A549 (cell line): ENCODE measurements at regions not wholly inside any gene's neighbourhood (a gene's known extent, or its start where the extent isn't known, plus 50 kb on each side); places are given as distances from the start of the nearest gene placed in this dataset.

Source experiments
- ATAC-seq, 2 experiments: fragments of 200-7000 bp in 1 of 2; fragments of >200 bp in 1 of 2; cut with Nextera tagmentation in 1 of 2; cut with Tn5 transposase in 1 of 2; 3 replicates each; pipeline versions ENCODE4 v1.8.0 to v1.9.1; 2018 to 2020; ENCODE audit warnings: mild to moderate bottlenecking in 1 of 2, moderate library complexity in 1 of 2
- CTCF ChIA-PET: fragments of 300-600 bp; sonication (Branson Sonifier 250); formaldehyde crosslinking; extraction: SDS; loops from one replicate; lab custom pipeline; 2021; ENCODE audit warnings: antibody characterized with exemption, inconsistent platforms; lab: Yijun Ruan, JAX
- POLR2A ChIA-PET: fragments of 350-600 bp; formaldehyde crosslinking; extraction: SDS; loops from one replicate; lab custom pipeline; 2021; ENCODE audit warnings: antibody characterized with exemption, inconsistent platforms; lab: Yijun Ruan, JAX
- DNase-seq, 2 experiments: peaks; one replicate each; pipeline versions ENCODE4 v3.0.0 to v3.0.0-alpha.2; 2011 to 2016; ENCODE audit warnings: low read depth in 1 of 2, low spot score in 1 of 2
- FAIRE-seq: peaks from 2 replicates; lab custom pipeline; 2011; peaks lifted over from hg19 to GRCh38; lab: Jason Lieb, UNC
- H3K27ac ChIP-seq, 2 experiments: fragments of >200 bp; sonication (Bioruptor Twin); formaldehyde crosslinking; 3 replicates each; pipeline ENCODE4 v1.5.1; 2016 to 2017
- H3K4me1 ChIP-seq: fragments of >200 bp; sonication (Bioruptor Twin); formaldehyde crosslinking; 3 replicates; pipeline ENCODE4 v1.6.1; 2016
- H3K4me2 ChIP-seq: fragments of >200 bp; sonication (Bioruptor Twin); formaldehyde crosslinking; 3 replicates; pipeline ENCODE4 v1.6.1; 2016
- H3K4me3 ChIP-seq: fragments of >200 bp; sonication (Bioruptor Twin); formaldehyde crosslinking; 3 replicates; pipeline ENCODE4 v1.5.1; 2016
- H3K9me3 ChIP-seq: fragments of >200 bp; sonication (Bioruptor Twin); formaldehyde crosslinking; 3 replicates; pipeline ENCODE4 v1.6.1; 2016
- BCL3 ChIP-seq: fragments of >200 bp; sonication (Bioruptor Twin); formaldehyde crosslinking; IDR thresholded peaks from 3 replicates; pipeline ENCODE4 v1.6.1; 2016
- CBX8 ChIP-seq: fragments of 200-600 bp; sonication (generic); IDR thresholded peaks from 2 replicates; pipeline ENCODE4 v1.6.1; 2016
- CEBPB ChIP-seq, 2 experiments: fragments of >200 bp in 1 of 2; sonication (Bioruptor Twin) in 1 of 2; formaldehyde crosslinking in 1 of 2; IDR thresholded peaks; 2 replicates each; pipeline ENCODE4 v1.6.1; 2012 to 2016
- CHD4 ChIP-seq: fragments of 200-600 bp; sonication (generic); IDR thresholded peaks from 2 replicates; pipeline ENCODE4 v1.6.1; 2016; ENCODE audit warnings: antibody characterized with exemption, mild to moderate bottlenecking, borderline replicate concordance
- E2F6 ChIP-seq: IDR thresholded peaks from 2 replicates; pipeline ENCODE4 v1.6.1; 2012; ENCODE audit warnings: low read depth, borderline replicate concordance
- EHF ChIP-seq: fragments of 250-450 bp; sonication (Bioruptor Pico); IDR thresholded peaks from 2 replicates; pipeline ENCODE4 v1.5.0; 2020; ENCODE audit warnings: mild to moderate bottlenecking
- EHMT2 ChIP-seq: fragments of 200-600 bp; sonication (generic); IDR thresholded peaks from 2 replicates; pipeline ENCODE4 v1.6.1; 2016; ENCODE audit warnings: antibody characterized with exemption, low read depth, mild to moderate bottlenecking, moderate library complexity
- FOXS1 ChIP-seq: fragments of 250-450 bp; sonication (Bioruptor Pico); IDR thresholded peaks from 2 replicates; pipeline ENCODE4 v1.5.0; 2020; ENCODE audit warnings: mild to moderate bottlenecking, moderate library complexity
- HOXA7 ChIP-seq: fragments of 250-450 bp; sonication (Bioruptor Pico); IDR thresholded peaks from 2 replicates; pipeline ENCODE4 v1.5.0; 2020; ENCODE audit warnings: mild to moderate bottlenecking, moderate library complexity
- HOXB13 ChIP-seq: fragments of 250-450 bp; sonication (Bioruptor Pico); IDR thresholded peaks from 2 replicates; pipeline ENCODE4 v1.5.0; 2020; ENCODE audit warnings: low read depth, mild to moderate bottlenecking, moderate library complexity
- HOXB5 ChIP-seq: fragments of 250-450 bp; sonication (Bioruptor Pico); IDR thresholded peaks from 2 replicates; pipeline ENCODE4 v1.5.0; 2020; ENCODE audit warnings: mild to moderate bottlenecking, moderate library complexity
- KDM5A ChIP-seq: fragments of 200-600 bp; sonication (generic); IDR thresholded peaks from 2 replicates; pipeline ENCODE4 v1.6.1; 2016; ENCODE audit warnings: antibody characterized with exemption, mild to moderate bottlenecking
- MAX ChIP-seq: IDR thresholded peaks from 2 replicates; pipeline ENCODE4 v1.6.1; 2012
- MAZ ChIP-seq: fragments of 150-350 bp; IDR thresholded peaks from 2 replicates; pipeline ENCODE4 v1.6.1; 2014; ENCODE audit warnings: antibody characterized with exemption, low read depth, low read length, borderline replicate concordance
- MYC ChIP-seq: IDR thresholded peaks from 2 replicates; pipeline ENCODE4 v1.6.1; 2012; ENCODE audit warnings: mild to moderate bottlenecking, inconsistent platforms, low read length, improper control_type of control experiment, borderline replicate concordance
- NPAS2 ChIP-seq: fragments of 250-450 bp; sonication (Bioruptor Pico); IDR thresholded peaks from 2 replicates; pipeline ENCODE4 v1.8.0; 2022; ENCODE audit warnings: mild to moderate bottlenecking, moderate library complexity, borderline replicate concordance
- POLR2AphosphoS2 ChIP-seq: conservative IDR thresholded peaks from 2 replicates; pipeline ENCODE4 v1.6.1; 2012; ENCODE audit warnings: low read length, improper control_type of control experiment, inconsistent platforms
- RARB ChIP-seq: fragments of 250-450 bp; sonication (Bioruptor Pico); IDR thresholded peaks from 2 replicates; pipeline ENCODE4 v1.8.0; 2021; ENCODE audit warnings: mild to moderate bottlenecking, moderate library complexity
- RCOR1 ChIP-seq: fragments of 150-350 bp; IDR thresholded peaks from 2 replicates; pipeline ENCODE4 v1.6.1; 2014; ENCODE audit warnings: antibody characterized with exemption, low read length, low read depth
- RNF2 ChIP-seq: fragments of 200-600 bp; sonication (generic); IDR thresholded peaks from 2 replicates; pipeline ENCODE4 v1.6.1; 2016; ENCODE audit warnings: low read depth, mild to moderate bottlenecking, antibody characterized with exemption, moderate library complexity, borderline replicate concordance
- SMC3 ChIP-seq: fragments of >200 bp; sonication (Bioruptor Twin); formaldehyde crosslinking; IDR thresholded peaks from 3 replicates; pipeline ENCODE4 v1.6.1; 2018; ENCODE audit warnings: inconsistent platforms
- TFCP2L1 ChIP-seq: fragments of 250-450 bp; sonication (Bioruptor Pico); IDR thresholded peaks from 2 replicates; pipeline ENCODE4 v1.5.0; 2021; ENCODE audit warnings: mild to moderate bottlenecking
- ZC3H11A ChIP-seq: fragments of 450-650 bp; IDR thresholded peaks from 2 replicates; pipeline ENCODE4 v1.6.1; 2014; ENCODE audit warnings: antibody characterized with exemption, mild to moderate bottlenecking
- ZFP36 ChIP-seq: fragments of 450-650 bp; IDR thresholded peaks from 2 replicates; pipeline ENCODE4 v1.6.1; 2014; ENCODE audit warnings: borderline replicate concordance; ENCODE audit not compliant: partially characterized antibody
- ZNF302 ChIP-seq: fragments of 250-450 bp; sonication (Bioruptor Pico); IDR thresholded peaks from 2 replicates; pipeline ENCODE4 v1.9.0; 2021; ENCODE audit warnings: inconsistent platforms, mild to moderate bottlenecking, moderate library complexity
- WGBS: methylation state at CpG from one replicate; pipeline ENCODE4 v1.1.6; 2017; ENCODE audit errors: missing lambda C conversion rate; 5-methylcytosine and 5-hydroxymethylcytosine counted together
- TF ChIP-seq, protein P1 (sequence below): fragments of 150-350 bp; IDR thresholded peaks from 2 replicates; pipeline ENCODE4 v1.6.1; 2014; ENCODE audit warnings: low read depth, mild to moderate bottlenecking, low read length
- TF ChIP-seq, protein P2 (sequence below): IDR thresholded peaks from 2 replicates; pipeline ENCODE4 v1.6.1; 2012
- TF ChIP-seq, protein P3 (sequence below): fragments of 450-650 bp; IDR thresholded peaks from 2 replicates; pipeline ENCODE4 v1.6.1; 2014; ENCODE audit warnings: antibody characterized with exemption

DNA sequence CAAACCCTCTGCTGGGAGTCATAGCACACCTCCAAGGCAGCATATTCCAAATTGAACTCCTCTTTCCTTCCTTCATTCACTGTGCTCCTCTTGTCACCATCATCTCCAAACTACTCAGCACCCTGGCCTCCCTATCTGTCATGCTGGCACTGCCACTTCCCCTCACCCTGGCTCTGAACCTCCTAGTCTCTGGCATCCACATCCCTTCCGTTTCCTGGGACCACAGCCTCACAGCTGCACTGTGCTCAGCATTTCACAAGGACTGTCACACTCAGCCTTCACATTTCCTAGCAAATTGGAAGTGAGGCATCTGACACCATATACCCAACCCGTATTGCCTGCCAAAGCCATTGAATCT, 124.7 kb downstream of the WDR11 start:
- TF ChIP-seq ZNF302 (no peak), HOXB5 (no peak), CBX8 (no peak), TFCP2L1 (CRISPR knock-in tag) (no peak), ZC3H11A (no peak), EHMT2 (no peak), HOXB13 (CRISPR knock-in tag) (no peak), E2F6 (no peak), MAZ (no peak), MYC (no peak), MAX (no peak), POLR2AphosphoS2 (no peak), HOXA7 (no peak), KDM5A (no peak), EHF (CRISPR knock-in tag) (no peak), CEBPB (IDR thresholded peaks at IDR 0.05) (no peak), BCL3 (no peak)
- TF ChIP-seq, protein P1, sequence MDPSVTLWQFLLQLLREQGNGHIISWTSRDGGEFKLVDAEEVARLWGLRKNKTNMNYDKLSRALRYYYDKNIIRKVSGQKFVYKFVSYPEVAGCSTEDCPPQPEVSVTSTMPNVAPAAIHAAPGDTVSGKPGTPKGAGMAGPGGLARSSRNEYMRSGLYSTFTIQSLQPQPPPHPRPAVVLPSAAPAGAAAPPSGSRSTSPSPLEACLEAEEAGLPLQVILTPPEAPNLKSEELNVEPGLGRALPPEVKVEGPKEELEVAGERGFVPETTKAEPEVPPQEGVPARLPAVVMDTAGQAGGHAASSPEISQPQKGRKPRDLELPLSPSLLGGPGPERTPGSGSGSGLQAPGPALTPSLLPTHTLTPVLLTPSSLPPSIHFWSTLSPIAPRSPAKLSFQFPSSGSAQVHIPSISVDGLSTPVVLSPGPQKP = no peak
- Histone ChIP-seq H3K4me3 (no peak overlapping the region), H3K4me2 (no peak overlapping the region), H3K9me3 (peaks cover 7% of the 10 kb centered on the region; the same call in 2 of the 3 replicates), H3K27ac (no peak overlapping the region), H3K4me1 (0 out of 3 replicates have a peak, but pooled peaks cover 7% of the 10 kb centered on the region)
- POLR2A ChIA-PET = no interaction called here
- DNase-seq (no peak), FAIRE-seq (no peak), ATAC-seq (no peak)
- CTCF ChIA-PET = interaction anchor here (0.8 to 1.1 kb wide), 2 partner anchors 30 to 34 kb away, joined by 3 read pairs; no protein-coding TSS in a partner anchor
- WGBS = 0% methylated on average over 2 of the region's 2 CpGs

GRCh38 chr10:120977897-120978296, 126.7 kb downstream of the WDR11 start:
- 85% methylated on average over 6 of the region's 6 CpGs for WGBS
- no peak overlapping the region for H3K4me2 ChIP-seq
- 0 out of 3 replicates have a peak, but pooled peaks cover 7% of the 10 kb centered on the region for H3K4me1 ChIP-seq
- FAIRE-seq = no peak
- no peak for TF ChIP-seq FOXS1 (CRISPR knock-in tag)
- no peak for TF ChIP-seq CHD4
- TF ChIP-seq E2F6 = no peak
- TF ChIP-seq RNF2 = no peak
- no peak for TF ChIP-seq NPAS2
- TF ChIP-seq, protein P2, sequence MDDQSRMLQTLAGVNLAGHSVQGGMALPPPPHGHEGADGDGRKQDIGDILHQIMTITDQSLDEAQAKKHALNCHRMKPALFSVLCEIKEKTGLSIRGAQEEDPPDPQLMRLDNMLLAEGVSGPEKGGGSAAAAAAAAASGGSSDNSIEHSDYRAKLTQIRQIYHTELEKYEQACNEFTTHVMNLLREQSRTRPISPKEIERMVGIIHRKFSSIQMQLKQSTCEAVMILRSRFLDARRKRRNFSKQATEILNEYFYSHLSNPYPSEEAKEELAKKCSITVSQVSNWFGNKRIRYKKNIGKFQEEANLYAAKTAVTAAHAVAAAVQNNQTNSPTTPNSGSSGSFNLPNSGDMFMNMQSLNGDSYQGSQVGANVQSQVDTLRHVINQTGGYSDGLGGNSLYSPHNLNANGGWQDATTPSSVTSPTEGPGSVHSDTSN = no peak
- no peak for TF ChIP-seq MAZ
- no peak for TF ChIP-seq RCOR1
- TF ChIP-seq RARB = no peak
- TF ChIP-seq, protein P3, sequence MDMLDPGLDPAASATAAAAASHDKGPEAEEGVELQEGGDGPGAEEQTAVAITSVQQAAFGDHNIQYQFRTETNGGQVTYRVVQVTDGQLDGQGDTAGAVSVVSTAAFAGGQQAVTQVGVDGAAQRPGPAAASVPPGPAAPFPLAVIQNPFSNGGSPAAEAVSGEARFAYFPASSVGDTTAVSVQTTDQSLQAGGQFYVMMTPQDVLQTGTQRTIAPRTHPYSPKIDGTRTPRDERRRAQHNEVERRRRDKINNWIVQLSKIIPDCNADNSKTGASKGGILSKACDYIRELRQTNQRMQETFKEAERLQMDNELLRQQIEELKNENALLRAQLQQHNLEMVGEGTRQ = no peak
- no peak for TF ChIP-seq ZFP36
- TF ChIP-seq SMC3 = no peak
- CTCF ChIA-PET = no interaction called here
- ATAC-seq = no peak
- POLR2A ChIA-PET = no interaction called here
- no peak overlapping the region for H3K27ac ChIP-seq
- no peak overlapping the region for H3K4me3 ChIP-seq
- H3K9me3 ChIP-seq = peaks cover 7% of the 10 kb centered on the region; the same call in 2 of the 3 replicates
- DNase-seq = no peak
